ENCODE measurements at regions not wholly inside any gene's neighbourhood (a gene's known extent, or its start where the extent isn't known, plus 50 kb on each side); places are given as distances from the start of the nearest gene placed in this dataset.

GRCh38 chr13:40434516-40435397, 231.7 kb downstream of the FOXO1 start:
- no peaks in the 10 kb centered on the region for H3K9me3 ChIP-seq (ENCODE audit: control insufficient read depth in 5 of 5, low read length in 5 of 5)

GRCh38 chr13:40438022-40438680, 228.3 kb downstream of the FOXO1 start:
- Histone ChIP-seq H3K4me3 (ENCODE audit: low read depth in 1 of 5, low read length in 5 of 5) (peak overlapping the region in 2 of 5 donors; percentile 5 to 30), H3K27me3 (ENCODE audit: control insufficient read depth in 5 of 5, insufficient read depth in 4 of 5, low read length in 5 of 5) (no peaks in the 10 kb centered on the region), H3K9ac (ENCODE audit: low read length in 5 of 5) (peak overlapping the region in 3 of 5 donors; percentile 3 to 71 (median 15)), H3K36me3 (ENCODE audit: control insufficient read depth in 5 of 5, insufficient read depth in 5 of 5, low read length in 5 of 5) (no peaks in the 10 kb centered on the region), H3K27ac (ENCODE audit: low read depth, low read length) (peak overlapping the region; percentile 94), H3K4me1 (ENCODE audit: control insufficient read depth in 5 of 5, insufficient read depth in 5 of 5, low read length in 5 of 5) (peaks cover 18 to 65% (median 59%) of the 10 kb centered on the region in 5 donors), H3K9me3 (ENCODE audit: control insufficient read depth in 5 of 5, low read length in 5 of 5) (no peaks in the 10 kb centered on the region)

More at GRCh38 chr13:40434516-40435397, 231.7 kb downstream of the FOXO1 start:
- Histone ChIP-seq H3K27ac (ENCODE audit: low read depth, low read length) (no peak overlapping the region), H3K4me3 (ENCODE audit: low read depth in 1 of 5, low read length in 5 of 5) (no peak overlapping the region), H3K9ac (ENCODE audit: low read length in 5 of 5) (no peak overlapping the region), H3K27me3 (ENCODE audit: control insufficient read depth in 5 of 5, insufficient read depth in 4 of 5, low read length in 5 of 5) (no peaks in the 10 kb centered on the region), H3K4me1 (ENCODE audit: control insufficient read depth in 5 of 5, insufficient read depth in 5 of 5, low read length in 5 of 5) (peaks cover 9 to 50% (median 44%) of the 10 kb centered on the region in 5 donors), H3K36me3 (ENCODE audit: control insufficient read depth in 5 of 5, insufficient read depth in 5 of 5, low read length in 5 of 5) (no peaks in the 10 kb centered on the region)

GRCh38 chr13:40438999-40439797, 227.2 kb downstream of the FOXO1 start:
- Histone ChIP-seq H3K27me3 (ENCODE audit: control insufficient read depth in 5 of 5, insufficient read depth in 4 of 5, low read length in 5 of 5) (no peaks in the 10 kb centered on the region), H3K27ac (ENCODE audit: low read depth, low read length) (peak overlapping the region; percentile 94), H3K36me3 (ENCODE audit: control insufficient read depth in 5 of 5, insufficient read depth in 5 of 5, low read length in 5 of 5) (no peaks in the 10 kb centered on the region), H3K4me3 (ENCODE audit: low read depth in 1 of 5, low read length in 5 of 5) (peak overlapping the region; percentile 5 to 45 (median 25)), H3K4me1 (ENCODE audit: control insufficient read depth in 5 of 5, insufficient read depth in 5 of 5, low read length in 5 of 5) (peaks cover 18 to 68% (median 62%) of the 10 kb centered on the region in 5 donors), H3K9ac (ENCODE audit: low read length in 5 of 5) (peak overlapping the region; percentile 8 to 71 (median 40)), H3K9me3 (ENCODE audit: control insufficient read depth in 5 of 5, low read length in 5 of 5) (no peaks in the 10 kb centered on the region)

GRCh38 chr13:40439928-40440327, 226.5 kb downstream of the FOXO1 start:
- peak overlapping the region; percentile 94 for H3K27ac ChIP-seq (ENCODE audit: low read depth, low read length)
- peak overlapping the region in 2 of 5 donors; percentile 25 to 38 for H3K4me3 ChIP-seq (ENCODE audit: low read depth in 1 of 5, low read length in 5 of 5)
- H3K9me3 ChIP-seq (ENCODE audit: control insufficient read depth in 5 of 5, low read length in 5 of 5): no peaks in the 10 kb centered on the region
- H3K4me1 ChIP-seq (ENCODE audit: control insufficient read depth in 5 of 5, insufficient read depth in 5 of 5, low read length in 5 of 5): peaks cover 18 to 67% (median 60%) of the 10 kb centered on the region in 5 donors
- H3K36me3 ChIP-seq (ENCODE audit: control insufficient read depth in 5 of 5, insufficient read depth in 5 of 5, low read length in 5 of 5): no peaks in the 10 kb centered on the region
- H3K9ac ChIP-seq (ENCODE audit: low read length in 5 of 5): peak overlapping the region in 4 of 5 donors; percentile 28 to 71 (median 52)
- no peaks in the 10 kb centered on the region for H3K27me3 ChIP-seq (ENCODE audit: control insufficient read depth in 5 of 5, insufficient read depth in 4 of 5, low read length in 5 of 5)

GRCh38 chr13:40440990-40441820, 225.2 kb downstream of the FOXO1 start:
- peak overlapping the region in 4 of 5 donors; percentile 11 to 71 (median 32) for H3K9ac ChIP-seq (ENCODE audit: low read length in 5 of 5)
- H3K4me3 ChIP-seq (ENCODE audit: low read depth in 1 of 5, low read length in 5 of 5): peak overlapping the region in 2 of 5 donors; percentile 4 to 19
- H3K4me1 ChIP-seq (ENCODE audit: control insufficient read depth in 5 of 5, insufficient read depth in 5 of 5, low read length in 5 of 5): peaks cover 21 to 80% (median 72%) of the 10 kb centered on the region in 5 donors
- no peaks in the 10 kb centered on the region for H3K27me3 ChIP-seq (ENCODE audit: control insufficient read depth in 5 of 5, insufficient read depth in 4 of 5, low read length in 5 of 5)
- H3K9me3 ChIP-seq (ENCODE audit: control insufficient read depth in 5 of 5, low read length in 5 of 5): no peaks in the 10 kb centered on the region
- H3K36me3 ChIP-seq (ENCODE audit: control insufficient read depth in 5 of 5, insufficient read depth in 5 of 5, low read length in 5 of 5): no peaks in the 10 kb centered on the region
- peak overlapping the region; percentile 94 for H3K27ac ChIP-seq (ENCODE audit: low read depth, low read length)

- no peaks in the 10 kb centered on the region for H3K9me3 ChIP-seq (ENCODE audit: control insufficient read depth in 5 of 5, low read length in 5 of 5)
- H3K27me3 ChIP-seq (ENCODE audit: control insufficient read depth in 5 of 5, insufficient read depth in 4 of 5, low read length in 5 of 5): no peaks in the 10 kb centered on the region
- no peak overlapping the region for H3K9ac ChIP-seq (ENCODE audit: low read length in 5 of 5)
- H3K4me3 ChIP-seq (ENCODE audit: low read depth in 1 of 5, low read length in 5 of 5): no peak overlapping the region
- peaks cover 21 to 87% (median 77%) of the 10 kb centered on the region in 5 donors for H3K4me1 ChIP-seq (ENCODE audit: control insufficient read depth in 5 of 5, insufficient read depth in 5 of 5, low read length in 5 of 5)
- peak overlapping the region; percentile 94 for H3K27ac ChIP-seq (ENCODE audit: low read depth, low read length)
- no peaks in the 10 kb centered on the region for H3K36me3 ChIP-seq (ENCODE audit: control insufficient read depth in 5 of 5, insufficient read depth in 5 of 5, low read length in 5 of 5)
Measured at GRCh38 chr13:40442231-40442630, 224.2 kb downstream of the FOXO1 start.

- H3K36me3 ChIP-seq (ENCODE audit: control insufficient read depth in 5 of 5, insufficient read depth in 5 of 5, low read length in 5 of 5): no peaks in the 10 kb centered on the region
- no peak overlapping the region for H3K27ac ChIP-seq (ENCODE audit: low read depth, low read length)
- H3K9ac ChIP-seq (ENCODE audit: low read length in 5 of 5): no peak overlapping the region
- no peaks in the 10 kb centered on the region for H3K9me3 ChIP-seq (ENCODE audit: control insufficient read depth in 5 of 5, low read length in 5 of 5)
- H3K4me1 ChIP-seq (ENCODE audit: control insufficient read depth in 5 of 5, insufficient read depth in 5 of 5, low read length in 5 of 5): peaks cover 21 to 81% (median 74%) of the 10 kb centered on the region in 5 donors
- H3K27me3 ChIP-seq (ENCODE audit: control insufficient read depth in 5 of 5, insufficient read depth in 4 of 5, low read length in 5 of 5): no peaks in the 10 kb centered on the region
- no peak overlapping the region for H3K4me3 ChIP-seq (ENCODE audit: low read depth in 1 of 5, low read length in 5 of 5)
Measured at GRCh38 chr13:40442826-40443225, 223.6 kb downstream of the FOXO1 start.

GRCh38 chr13:40444241-40444640, 222.2 kb downstream of the FOXO1 start:
- H3K27me3 ChIP-seq (ENCODE audit: control insufficient read depth in 5 of 5, insufficient read depth in 4 of 5, low read length in 5 of 5): no peaks in the 10 kb centered on the region
- peaks cover 16 to 67% (median 60%) of the 10 kb centered on the region in 5 donors for H3K4me1 ChIP-seq (ENCODE audit: control insufficient read depth in 5 of 5, insufficient read depth in 5 of 5, low read length in 5 of 5)
- no peak overlapping the region for H3K4me3 ChIP-seq (ENCODE audit: low read depth in 1 of 5, low read length in 5 of 5)
- no peaks in the 10 kb centered on the region for H3K36me3 ChIP-seq (ENCODE audit: control insufficient read depth in 5 of 5, insufficient read depth in 5 of 5, low read length in 5 of 5)
- peaks cover 0 to 3% (median 0%) of the 10 kb centered on the region in 5 donors for H3K9me3 ChIP-seq (ENCODE audit: control insufficient read depth in 5 of 5, low read length in 5 of 5)
- H3K27ac ChIP-seq (ENCODE audit: low read depth, low read length): peak overlapping the region; percentile 39
- H3K9ac ChIP-seq (ENCODE audit: low read length in 5 of 5): peak overlapping the region in 1 of 5 donors; percentile 26

GRCh38 chr13:40445557-40445990, 220.9 kb downstream of the FOXO1 start:
- peaks cover 14 to 53% (median 47%) of the 10 kb centered on the region in 5 donors for H3K4me1 ChIP-seq (ENCODE audit: control insufficient read depth in 5 of 5, insufficient read depth in 5 of 5, low read length in 5 of 5)
- H3K9me3 ChIP-seq (ENCODE audit: control insufficient read depth in 5 of 5, low read length in 5 of 5): peaks cover 0 to 5% (median 0%) of the 10 kb centered on the region in 5 donors
- no peaks in the 10 kb centered on the region for H3K27me3 ChIP-seq (ENCODE audit: control insufficient read depth in 5 of 5, insufficient read depth in 4 of 5, low read length in 5 of 5)
- H3K4me3 ChIP-seq (ENCODE audit: low read depth in 1 of 5, low read length in 5 of 5): no peak overlapping the region
- peak overlapping the region in 1 of 5 donors; percentile 11 for H3K9ac ChIP-seq (ENCODE audit: low read length in 5 of 5)
- H3K36me3 ChIP-seq (ENCODE audit: control insufficient read depth in 5 of 5, insufficient read depth in 5 of 5, low read length in 5 of 5): no peaks in the 10 kb centered on the region
- H3K27ac ChIP-seq (ENCODE audit: low read depth, low read length): peak overlapping the region; percentile 39

All from subcutaneous abdominal adipose tissue (tissue), 5 donors.